H9 (cell line): ENCODE measurements at regions not wholly inside any gene's neighbourhood (a gene's known extent, or its start where the extent isn't known, plus 50 kb on each side); places are given as distances from the start of the nearest gene placed in this dataset.

ENCODE experiments used
- DNase-seq: peaks from one replicate; pipeline ENCODE4 v3.0.0-alpha.2; 2017
- H2AFZ ChIP-seq: one replicate; pipeline ENCODE4 v1.6.1; 2013; ENCODE audit warnings: mild to moderate bottlenecking, low read length, control low read depth, moderate library complexity
- H2AK5ac ChIP-seq: 2 replicates; pipeline ENCODE4 v1.6.1; 2013; ENCODE audit warnings: low read length, control low read depth, mixed read lengths; ENCODE audit not compliant: insufficient read length
- H2BK120ac ChIP-seq: one replicate; pipeline ENCODE4 v1.6.1; 2013; ENCODE audit warnings: low read depth, mild to moderate bottlenecking, low read length, control low read depth, inconsistent platforms; ENCODE audit not compliant: poor library complexity, severe bottlenecking
- H2BK12ac ChIP-seq: 2 replicates; pipeline ENCODE4 v1.6.1; 2013; ENCODE audit warnings: low read length, control low read depth, mixed read lengths, low read depth; ENCODE audit not compliant: insufficient read length
- H2BK15ac ChIP-seq: 2 replicates; pipeline ENCODE4 v1.6.1; 2013; ENCODE audit warnings: low read depth, low read length, control low read depth
- H2BK20ac ChIP-seq: one replicate; pipeline ENCODE4 v1.6.1; 2013; ENCODE audit warnings: low read depth, mild to moderate bottlenecking, low read length, control low read depth, inconsistent platforms; ENCODE audit not compliant: poor library complexity, severe bottlenecking
- H2BK5ac ChIP-seq: 2 replicates; pipeline ENCODE4 v1.6.1; 2013; ENCODE audit warnings: low read length, control low read depth, mixed read lengths; ENCODE audit not compliant: insufficient read length
- H3K14ac ChIP-seq: 2 replicates; pipeline ENCODE4 v1.6.1; 2013; ENCODE audit warnings: low read length, control low read depth; ENCODE audit not compliant: insufficient read depth
- H3K18ac ChIP-seq: 2 replicates; pipeline ENCODE4 v1.6.1; 2013; ENCODE audit warnings: low read depth, mild to moderate bottlenecking, mixed read lengths, low read length, control low read depth; ENCODE audit not compliant: insufficient read length
- H3K23ac ChIP-seq: 2 replicates; pipeline ENCODE4 v1.6.1; 2013; ENCODE audit warnings: low read length, control low read depth, mixed read lengths, low read depth; ENCODE audit not compliant: insufficient read length
- H3K23me2 ChIP-seq: 2 replicates; pipeline ENCODE4 v1.6.1; 2013; ENCODE audit warnings: low read depth, mild to moderate bottlenecking, mixed read lengths, low read length, control low read depth; ENCODE audit not compliant: insufficient read length, poor library complexity, severe bottlenecking
- H3K27ac ChIP-seq: 2 replicates; pipeline ENCODE4 v1.5.1; 2013; ENCODE audit warnings: low read length, control low read depth, mixed read lengths, low read depth; ENCODE audit not compliant: insufficient read length
- H3K27me3 ChIP-seq: 2 replicates; pipeline ENCODE4 v1.6.1; 2013; ENCODE audit warnings: low read length, control low read depth, inconsistent platforms; ENCODE audit not compliant: insufficient read depth
- H3K4ac ChIP-seq: 2 replicates; pipeline ENCODE4 v1.6.1; 2013; ENCODE audit warnings: low read depth, mild to moderate bottlenecking, control low read depth, inconsistent platforms, low read length, moderate library complexity
- H3K4me1 ChIP-seq: 2 replicates; pipeline ENCODE4 v1.6.1; 2013; ENCODE audit warnings: low read length, control low read depth, inconsistent platforms; ENCODE audit not compliant: insufficient read depth
- H3K4me2 ChIP-seq: 2 replicates; pipeline ENCODE4 v1.6.1; 2013; ENCODE audit warnings: low read length, control low read depth, mixed read lengths; ENCODE audit not compliant: insufficient read length, insufficient read depth
- H3K56ac ChIP-seq: 2 replicates; pipeline ENCODE4 v1.6.1; 2013; ENCODE audit warnings: low read depth, mild to moderate bottlenecking, mixed read lengths, low read length, control low read depth; ENCODE audit not compliant: insufficient read length
- H3K79me1 ChIP-seq: 2 replicates; pipeline ENCODE4 v1.6.1; 2013; ENCODE audit warnings: low read depth, mild to moderate bottlenecking, moderate library complexity, low read length, control low read depth, inconsistent platforms; ENCODE audit not compliant: insufficient read depth, poor library complexity, severe bottlenecking
- H3K79me2 ChIP-seq: 2 replicates; pipeline ENCODE4 v1.6.1; 2013; ENCODE audit warnings: low read length, control low read depth, inconsistent platforms; ENCODE audit not compliant: insufficient read depth
- H3K9ac ChIP-seq: 2 replicates; pipeline ENCODE4 v1.6.1; 2013; ENCODE audit warnings: low read length, control low read depth, mixed read lengths; ENCODE audit not compliant: insufficient read length; ENCODE audit errors: extremely low read depth
- H3K9me3 ChIP-seq: one replicate; pipeline ENCODE4 v1.6.1; 2013; ENCODE audit warnings: low read depth, low read length, inconsistent platforms; ENCODE audit not compliant: control insufficient read depth
- H3T11ph ChIP-seq: one replicate; pipeline ENCODE4 v1.6.1; 2013; ENCODE audit warnings: mild to moderate bottlenecking, low read length, control low read depth, inconsistent platforms
- H4K20me1 ChIP-seq: one replicate; pipeline ENCODE4 v1.6.1; 2013; ENCODE audit not compliant: control insufficient read depth, insufficient read length, insufficient read depth
- H4K5ac ChIP-seq: 2 replicates; pipeline ENCODE4 v1.6.1; 2013; ENCODE audit warnings: low read depth, mild to moderate bottlenecking, mixed read lengths, low read length, control low read depth; ENCODE audit not compliant: insufficient read length
- H4K8ac ChIP-seq: replicated peaks from 2 replicates; pipeline ENCODE4 v1.6.1; 2013; ENCODE audit warnings: low read length, control low read depth, mixed read lengths, low read depth; ENCODE audit not compliant: insufficient read length
- H4K91ac ChIP-seq: 2 replicates; pipeline ENCODE4 v1.6.1; 2013; ENCODE audit warnings: low read depth, mild to moderate bottlenecking, moderate library complexity, mixed read lengths, low read length, control low read depth; ENCODE audit not compliant: insufficient read length
- H3K27ac Mint-ChIP-seq, 3 experiments: 2 replicates in 2 of 3; 3 replicates in 1 of 3; pipeline ENCODE4 v1.8.0; 2020 to 2021; ENCODE audit warnings: mixed read lengths in 3 of 3, mild to moderate bottlenecking in 1 of 3, moderate library complexity in 1 of 3
- H3K27me3 Mint-ChIP-seq: 2 replicates; pipeline ENCODE4 v1.8.0; 2021; ENCODE audit warnings: low read depth, mild to moderate bottlenecking, moderate library complexity, mixed read lengths
- H3K36me3 Mint-ChIP-seq, 3 experiments: 2 replicates in 2 of 3; 3 replicates in 1 of 3; pipeline ENCODE4 v1.8.0; 2020 to 2021; ENCODE audit warnings: low read depth in 3 of 3, mixed read lengths in 3 of 3; ENCODE audit not compliant: insufficient read depth in 1 of 3
- H3K4me1 Mint-ChIP-seq, 2 experiments: 2 replicates each; pipeline ENCODE4 v1.8.0; 2020; ENCODE audit warnings: mixed read lengths in 2 of 2
- H3K4me3 Mint-ChIP-seq, 2 experiments: 2 replicates in 1 of 2; 3 replicates in 1 of 2; pipeline ENCODE4 v1.8.0; 2020 to 2021; ENCODE audit warnings: mild to moderate bottlenecking in 2 of 2, mixed read lengths in 2 of 2, moderate library complexity in 1 of 2
- H3K9me3 Mint-ChIP-seq, 2 experiments: 2 replicates in 1 of 2; 3 replicates in 1 of 2; pipeline ENCODE4 v1.8.0; 2020; ENCODE audit warnings: mild to moderate bottlenecking in 2 of 2, mixed read lengths in 2 of 2, moderate library complexity in 1 of 2
- CTCF ChIP-seq: fragments of 200-600 bp; sonication (generic); conservative IDR thresholded peaks from 3 replicates; pipeline ENCODE4 v1.8.0; 2021; ENCODE audit warnings: antibody characterized with exemption, mild to moderate bottlenecking
- WGBS: extraction: QIAGEN DNeasy Blood & Tissue Kit; methylation state at CpG from one replicate; pipeline ENCODE4 v1.1.7; 2013; ENCODE audit warnings: missing lambda C conversion rate, low lambda C conversion rate, mixed read lengths; ENCODE audit not compliant: insufficient read length; ENCODE audit errors: extremely low coverage; 5-methylcytosine and 5-hydroxymethylcytosine counted together

GRCh38 chr1:177865807-177866206 is 104.1 kb downstream of the SEC16B start:
- no peak for DNase-seq
- H2BK20ac ChIP-seq: no peak overlapping the region
- Mint-ChIP-seq H3K36me3 (no peaks in the 10 kb centered on the region; a peak in 1 of 7 replicates), H3K4me3 (no peak overlapping the region), H3K9me3 (no peaks in the 10 kb centered on the region), H3K4me1 (no peaks in the 10 kb centered on the region), H3K27me3 (no peaks in the 10 kb centered on the region; the same call in 1 of the 2 replicates), H3K27ac (no peak overlapping the region)
- H3K4me2 ChIP-seq: no peak overlapping the region
- WGBS: no CpG with 5 or more reads among the region's 3 CpGs
- no peak overlapping the region for H2BK15ac ChIP-seq
- H3K18ac ChIP-seq: no peak overlapping the region
- no peak overlapping the region for H3K9ac ChIP-seq
- H2BK120ac ChIP-seq: no peak overlapping the region
- H3K56ac ChIP-seq: no peak overlapping the region
- no peak overlapping the region for H3K27ac ChIP-seq
- H3K4ac ChIP-seq: no peak overlapping the region
- TF ChIP-seq CTCF: no peak
- no peak overlapping the region for H2BK12ac ChIP-seq
- no peaks in the 10 kb centered on the region for H3K79me2 ChIP-seq
- no peak overlapping the region for H4K91ac ChIP-seq
- H2BK5ac ChIP-seq: no peak overlapping the region
- H3K79me1 ChIP-seq: no peaks in the 10 kb centered on the region
- no peak overlapping the region for H3T11ph ChIP-seq
- H4K20me1 ChIP-seq: no peaks in the 10 kb centered on the region
- H3K27me3 ChIP-seq: no peaks in the 10 kb centered on the region
- no peaks in the 10 kb centered on the region for H3K9me3 ChIP-seq
- no peak overlapping the region for H2AFZ ChIP-seq
- no peak overlapping the region for H4K8ac ChIP-seq
- no peaks in the 10 kb centered on the region for H3K4me1 ChIP-seq
- no peak overlapping the region for H3K23ac ChIP-seq
- H3K23me2 ChIP-seq: no peaks in the 10 kb centered on the region
- H2AK5ac ChIP-seq: no peak overlapping the region
- no peak overlapping the region for H3K14ac ChIP-seq
- H4K5ac ChIP-seq: no peak overlapping the region
